Thoracic aorta (tissue), 2 donors: ENCODE measurements at regions not wholly inside any gene's neighbourhood (a gene's known extent, or its start where the extent isn't known, plus 50 kb on each side); places are given as distances from the start of the nearest gene placed in this dataset.

Experiments
- ATAC-seq: fragments of 150-250 bp; one replicate; pipeline ENCODE4 v1.8.0; 2017; ENCODE audit warnings: low read depth; ENCODE audit not compliant: insufficient number of reproducible peaks, low FRiP score
- DNase-seq: peaks from one replicate; pipeline ENCODE4 v3.0.0-alpha.2; 2020; ENCODE audit warnings: low spot score
- H3K27ac ChIP-seq, 2 donors: fragments of 200-600 bp; sonication (generic); 1 replicate in 1 of 2; 2 replicates in 1 of 2; pipeline ENCODE4 v1.5.1; 2016; ENCODE audit warnings: mild to moderate bottlenecking in 2 of 2, moderate library complexity in 2 of 2
- H3K27me3 ChIP-seq: fragments of 200-600 bp; sonication (generic); replicated peaks from 2 replicates; pipeline ENCODE4 v1.6.0; 2016; ENCODE audit warnings: mild to moderate bottlenecking; ENCODE audit not compliant: insufficient read depth
- H3K36me3 ChIP-seq: fragments of 200-600 bp; sonication (generic); one replicate; pipeline ENCODE4 v1.5.1; 2016
- H3K4me1 ChIP-seq, 2 donors: fragments of 200-600 bp; sonication (generic); 1 replicate in 1 of 2; 2 replicates in 1 of 2; pipeline versions ENCODE4 v1.5.1 to v1.6.0; 2016; ENCODE audit warnings: low read depth in 2 of 2, mild to moderate bottlenecking in 1 of 2; ENCODE audit not compliant: control insufficient read depth in 1 of 2
- H3K4me3 ChIP-seq: fragments of 200-600 bp; sonication (generic); 2 replicates; pipeline ENCODE4 v1.5.1; 2016; ENCODE audit warnings: mild to moderate bottlenecking
- H3K9me3 ChIP-seq: fragments of 200-600 bp; sonication (generic); 2 replicates; pipeline ENCODE4 v1.5.1; 2016
- TF ChIP-seq, protein P1 (sequence below): fragments of 200-600 bp; sonication (generic); IDR thresholded peaks from one replicate; pipeline ENCODE4 v1.5.1; 2019; ENCODE audit warnings: antibody characterized with exemption

GRCh38 chr11:28566339-28567089 lies 458.3 kb downstream of the METTL15 start:
- ATAC-seq (peak; percentile 98), DNase-seq (peak; percentile 60)
- H3K4me1 ChIP-seq, result peaks cover 7 to 16% of the 10 kb centered on the region in 2 donors
- no peaks in the 10 kb centered on the region for H3K27me3 ChIP-seq
- H3K9me3 ChIP-seq, result no peaks in the 10 kb centered on the region
- TF ChIP-seq, protein P1, sequence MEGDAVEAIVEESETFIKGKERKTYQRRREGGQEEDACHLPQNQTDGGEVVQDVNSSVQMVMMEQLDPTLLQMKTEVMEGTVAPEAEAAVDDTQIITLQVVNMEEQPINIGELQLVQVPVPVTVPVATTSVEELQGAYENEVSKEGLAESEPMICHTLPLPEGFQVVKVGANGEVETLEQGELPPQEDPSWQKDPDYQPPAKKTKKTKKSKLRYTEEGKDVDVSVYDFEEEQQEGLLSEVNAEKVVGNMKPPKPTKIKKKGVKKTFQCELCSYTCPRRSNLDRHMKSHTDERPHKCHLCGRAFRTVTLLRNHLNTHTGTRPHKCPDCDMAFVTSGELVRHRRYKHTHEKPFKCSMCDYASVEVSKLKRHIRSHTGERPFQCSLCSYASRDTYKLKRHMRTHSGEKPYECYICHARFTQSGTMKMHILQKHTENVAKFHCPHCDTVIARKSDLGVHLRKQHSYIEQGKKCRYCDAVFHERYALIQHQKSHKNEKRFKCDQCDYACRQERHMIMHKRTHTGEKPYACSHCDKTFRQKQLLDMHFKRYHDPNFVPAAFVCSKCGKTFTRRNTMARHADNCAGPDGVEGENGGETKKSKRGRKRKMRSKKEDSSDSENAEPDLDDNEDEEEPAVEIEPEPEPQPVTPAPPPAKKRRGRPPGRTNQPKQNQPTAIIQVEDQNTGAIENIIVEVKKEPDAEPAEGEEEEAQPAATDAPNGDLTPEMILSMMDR, result no peak
- peak overlapping the region; percentile 44 to 71 for H3K27ac ChIP-seq
- H3K36me3 ChIP-seq, result no peaks in the 10 kb centered on the region
- H3K4me3 ChIP-seq, result peak overlapping the region; percentile 63

DNA sequence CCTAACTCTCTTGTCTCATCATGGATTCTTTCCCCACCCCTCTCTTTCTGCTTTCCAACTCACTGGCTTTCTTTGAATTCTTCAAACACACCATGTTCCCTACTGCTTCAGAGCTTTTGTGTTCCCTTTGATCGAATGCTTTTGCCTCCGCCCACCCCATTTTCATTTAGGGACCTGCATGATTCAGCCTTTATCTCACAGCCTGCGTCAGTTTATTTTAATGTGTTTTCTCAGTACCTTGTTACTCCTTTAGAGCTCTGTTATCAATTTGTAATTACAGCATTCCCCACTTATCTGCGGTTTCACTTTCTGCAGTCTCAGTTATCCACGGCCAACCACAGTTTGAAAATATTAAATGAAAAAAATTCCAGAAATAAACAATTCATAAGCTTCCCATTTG lies 451.3 kb downstream of the METTL15 start:
- DNase-seq, result no peak
- no peaks in the 10 kb centered on the region for H3K27me3 ChIP-seq
- H3K27ac ChIP-seq, result no peak overlapping the region
- no peaks in the 10 kb centered on the region for H3K36me3 ChIP-seq
- H3K4me3 ChIP-seq, result no peak overlapping the region
- TF ChIP-seq, protein P1, result no peak
- no peak for ATAC-seq
- no peaks in the 10 kb centered on the region for H3K9me3 ChIP-seq
- H3K4me1 ChIP-seq, result no peaks in the 10 kb centered on the region

GRCh38 chr11:28547321-28547741 lies 439.1 kb downstream of the METTL15 start:
- Histone ChIP-seq H3K9me3 (no peaks in the 10 kb centered on the region), H3K27me3 (no peaks in the 10 kb centered on the region), H3K27ac (no peak overlapping the region), H3K4me1 (no peaks in the 10 kb centered on the region), H3K36me3 (no peaks in the 10 kb centered on the region), H3K4me3 (no peak overlapping the region)
- ATAC-seq (no peak), DNase-seq (no peak)
- TF ChIP-seq, protein P1, result no peak

GRCh38 chr11:28545536-28545935 lies 437.3 kb downstream of the METTL15 start:
- no peak for DNase-seq

GRCh38 chr11:28542561-28542960 lies 434.4 kb downstream of the METTL15 start:
- no peak for DNase-seq
- Histone ChIP-seq H3K9me3 (no peaks in the 10 kb centered on the region), H3K27ac (no peak overlapping the region), H3K36me3 (no peaks in the 10 kb centered on the region), H3K4me3 (no peak overlapping the region), H3K27me3 (no peaks in the 10 kb centered on the region), H3K4me1 (no peaks in the 10 kb centered on the region)
- TF ChIP-seq, protein P1, result no peak
- no peak for ATAC-seq

More at GRCh38 chr11:28545536-28545935, 437.3 kb downstream of the METTL15 start:
- no peak overlapping the region for H3K4me3 ChIP-seq
- TF ChIP-seq, protein P1, result no peak
- H3K4me1 ChIP-seq, result no peaks in the 10 kb centered on the region
- H3K27ac ChIP-seq, result no peak overlapping the region
- no peaks in the 10 kb centered on the region for H3K9me3 ChIP-seq
- no peaks in the 10 kb centered on the region for H3K27me3 ChIP-seq
- no peaks in the 10 kb centered on the region for H3K36me3 ChIP-seq
- no peak for ATAC-seq
